ENCODE measurements at regions not wholly inside any gene's neighbourhood (a gene's known extent, or its start where the extent isn't known, plus 50 kb on each side); places are given as distances from the start of the nearest gene placed in this dataset.
"Not testable (repeated sequence)": the region's sequence is repeated elsewhere in the genome, so short reads cannot be mapped to it uniquely, and the experiment has no call there.

DNA sequence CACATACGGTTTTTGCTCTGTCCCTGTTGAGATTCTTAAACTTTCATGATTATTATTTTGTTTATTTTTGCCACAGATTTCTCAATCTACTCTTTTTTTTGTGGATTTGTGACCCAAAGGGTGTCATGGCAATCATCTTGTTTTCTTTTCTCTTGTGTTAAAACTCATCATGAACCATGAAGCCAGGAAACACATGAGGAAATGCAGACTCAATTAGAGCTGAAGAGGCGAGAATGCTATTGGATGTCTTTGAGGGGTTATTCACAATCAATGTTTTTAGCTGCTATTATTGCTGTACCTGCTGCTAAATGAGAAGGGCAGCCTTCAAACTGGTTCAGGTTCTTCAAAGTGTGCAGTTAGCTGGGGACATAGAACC lies 99.5 kb upstream of the MMADHC start:
- intact Hi-C loops (cut with DNase I; ENCODE audit: low total_unique reads) = no loop called here
- Histone ChIP-seq H3K27me3 (no peaks in the 10 kb centered on the region), H3K4me3 (no peak overlapping the region), H3K4me1 (no peaks in the 10 kb centered on the region), H3K36me3 (no peaks in the 10 kb centered on the region), H3K27ac (no peak overlapping the region), H3K9me3 (no peaks in the 10 kb centered on the region)
- no peak for DNase-seq
- WGBS, 5 donors = 73 to 81% (median 80%) methylated on average over 2 of the region's 2 CpGs
- TF ChIP-seq POLR2AphosphoS5 (IDR thresholded peaks at IDR 0.05) (no peak), EP300 (IDR thresholded peaks at IDR 0.05) (no peak), POLR2A (IDR thresholded peaks at IDR 0.05) (no peak)
- TF ChIP-seq, protein P1, sequence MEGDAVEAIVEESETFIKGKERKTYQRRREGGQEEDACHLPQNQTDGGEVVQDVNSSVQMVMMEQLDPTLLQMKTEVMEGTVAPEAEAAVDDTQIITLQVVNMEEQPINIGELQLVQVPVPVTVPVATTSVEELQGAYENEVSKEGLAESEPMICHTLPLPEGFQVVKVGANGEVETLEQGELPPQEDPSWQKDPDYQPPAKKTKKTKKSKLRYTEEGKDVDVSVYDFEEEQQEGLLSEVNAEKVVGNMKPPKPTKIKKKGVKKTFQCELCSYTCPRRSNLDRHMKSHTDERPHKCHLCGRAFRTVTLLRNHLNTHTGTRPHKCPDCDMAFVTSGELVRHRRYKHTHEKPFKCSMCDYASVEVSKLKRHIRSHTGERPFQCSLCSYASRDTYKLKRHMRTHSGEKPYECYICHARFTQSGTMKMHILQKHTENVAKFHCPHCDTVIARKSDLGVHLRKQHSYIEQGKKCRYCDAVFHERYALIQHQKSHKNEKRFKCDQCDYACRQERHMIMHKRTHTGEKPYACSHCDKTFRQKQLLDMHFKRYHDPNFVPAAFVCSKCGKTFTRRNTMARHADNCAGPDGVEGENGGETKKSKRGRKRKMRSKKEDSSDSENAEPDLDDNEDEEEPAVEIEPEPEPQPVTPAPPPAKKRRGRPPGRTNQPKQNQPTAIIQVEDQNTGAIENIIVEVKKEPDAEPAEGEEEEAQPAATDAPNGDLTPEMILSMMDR (IDR thresholded peaks at IDR 0.05) = no peak

DNA sequence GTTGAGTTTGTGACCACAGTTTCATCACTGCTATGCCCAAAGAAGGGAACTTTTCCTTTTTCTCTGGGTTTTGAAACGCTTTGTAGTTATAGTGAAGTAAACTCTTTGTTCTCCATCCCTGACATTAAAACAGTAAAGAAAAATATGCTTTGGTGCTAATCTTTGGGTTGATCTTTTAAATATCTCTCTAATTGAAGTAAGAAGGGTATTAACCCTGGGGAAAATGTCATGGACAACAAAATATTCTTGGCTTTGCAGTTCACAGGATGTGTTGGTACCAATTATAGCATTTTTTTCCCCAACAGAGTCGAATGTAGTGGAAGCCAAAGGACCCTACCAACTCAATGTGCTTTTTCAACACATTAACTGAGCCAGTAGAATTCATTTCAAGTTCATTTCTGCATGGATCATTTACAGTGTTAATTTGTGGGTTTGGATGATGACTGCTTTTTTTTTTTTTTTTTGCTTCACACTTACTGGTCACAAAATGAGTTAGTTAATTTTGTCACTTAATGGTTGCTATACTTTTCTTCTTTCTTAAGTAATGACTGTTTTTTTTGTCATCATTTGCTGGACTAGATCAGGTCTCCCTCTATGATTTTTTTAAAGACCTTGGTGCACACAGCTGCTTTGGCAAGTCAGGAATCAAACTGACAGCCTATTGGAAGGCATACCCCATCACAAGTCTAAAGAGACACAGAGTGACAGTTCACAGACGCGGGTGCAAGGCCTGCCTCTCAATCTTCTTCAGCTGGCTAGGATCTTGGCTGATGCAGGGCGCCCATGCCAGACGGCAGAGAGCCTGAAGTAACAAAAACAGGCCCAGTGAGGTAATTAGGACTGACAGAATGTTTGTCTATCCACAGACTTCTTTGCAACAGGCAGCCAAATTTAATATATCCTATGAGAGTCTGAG lies 98.8 kb upstream of the MMADHC start:
- 53 to 83% (median 80%) methylated on average over 6 of the region's 6 CpGs for WGBS, 5 donors
- intact Hi-C loops (cut with DNase I; ENCODE audit: low total_unique reads) = no loop called here
- no peak for TF ChIP-seq POLR2A (IDR thresholded peaks at IDR 0.05)
- no peak for TF ChIP-seq EP300 (IDR thresholded peaks at IDR 0.05)
- TF ChIP-seq, protein P1 (IDR thresholded peaks at IDR 0.05) = no peak
- no peak for TF ChIP-seq POLR2AphosphoS5 (IDR thresholded peaks at IDR 0.05)

DNA sequence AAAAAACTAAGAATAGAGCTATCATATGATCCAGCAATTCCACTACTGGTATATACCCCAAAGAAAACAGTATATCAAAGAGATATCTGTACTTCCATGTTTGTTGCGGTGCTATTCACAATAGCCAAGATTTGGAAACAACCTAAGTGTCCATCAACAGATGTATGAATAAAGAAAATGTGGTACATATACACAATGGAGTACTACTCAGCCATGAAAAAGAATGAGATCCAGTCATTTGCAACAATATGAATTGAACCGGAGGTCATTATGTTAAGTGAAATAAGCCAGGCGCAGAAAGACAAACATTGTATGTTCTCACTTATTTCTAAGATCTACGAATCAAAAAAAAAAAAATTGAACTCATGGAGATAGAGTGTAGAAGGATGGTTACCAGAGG lies 97.8 kb upstream of the MMADHC start:
- H3K4me3 ChIP-seq; intact Hi-C loops (cut with DNase I; ENCODE audit: low total_unique reads); H3K36me3 ChIP-seq; H3K4me1 ChIP-seq; H3K27me3 ChIP-seq; DNase-seq; H3K27ac ChIP-seq; H3K9me3 ChIP-seq: not testable (repeated sequence)
- WGBS, 5 donors = 81 to 97% (median 95%) methylated on average over 4 of the region's 4 CpGs

More for the DNA sequence above, 98.8 kb upstream of the MMADHC start:
- Histone ChIP-seq H3K9me3 (no peaks in the 10 kb centered on the region), H3K4me3 (no peak overlapping the region), H3K27ac (no peak overlapping the region), H3K36me3 (no peaks in the 10 kb centered on the region), H3K4me1 (no peaks in the 10 kb centered on the region), H3K27me3 (no peaks in the 10 kb centered on the region)
- DNase-seq = peak in 1 of 2 donors; percentile 32

DNA sequence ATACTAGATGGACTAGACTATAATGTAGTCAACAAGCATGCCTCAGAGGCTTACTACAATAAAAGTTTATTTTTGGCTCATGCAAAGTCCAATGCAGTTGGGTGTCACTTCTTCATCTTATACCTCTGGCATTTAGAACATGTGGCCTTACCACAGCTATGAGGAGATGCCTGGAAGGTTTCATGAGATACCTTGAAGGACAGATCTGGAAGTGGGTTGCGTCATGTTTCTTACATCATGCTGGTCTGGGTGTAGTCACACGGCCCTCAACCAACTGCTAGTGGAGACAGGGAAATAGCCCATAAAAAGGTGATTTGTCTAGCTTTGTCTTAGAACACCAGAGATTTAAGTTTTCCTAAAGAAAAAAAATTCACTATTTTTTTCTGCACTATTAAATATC lies 91.7 kb upstream of the MMADHC start:
- Histone ChIP-seq H3K27ac (no peak overlapping the region), H3K9me3 (no peaks in the 10 kb centered on the region), H3K36me3 (no peaks in the 10 kb centered on the region), H3K4me1 (no peaks in the 10 kb centered on the region), H3K4me3 (no peak overlapping the region), H3K27me3 (no peaks in the 10 kb centered on the region)
- TF ChIP-seq, protein P1 (IDR thresholded peaks at IDR 0.05) = no peak
- no peak for TF ChIP-seq POLR2A (IDR thresholded peaks at IDR 0.05)
- intact Hi-C loops (cut with DNase I; ENCODE audit: low total_unique reads) = no loop called here
- 85 to 98% (median 96%) methylated on average over 2 of the region's 2 CpGs for WGBS, 5 donors
- DNase-seq = no peak

DNA sequence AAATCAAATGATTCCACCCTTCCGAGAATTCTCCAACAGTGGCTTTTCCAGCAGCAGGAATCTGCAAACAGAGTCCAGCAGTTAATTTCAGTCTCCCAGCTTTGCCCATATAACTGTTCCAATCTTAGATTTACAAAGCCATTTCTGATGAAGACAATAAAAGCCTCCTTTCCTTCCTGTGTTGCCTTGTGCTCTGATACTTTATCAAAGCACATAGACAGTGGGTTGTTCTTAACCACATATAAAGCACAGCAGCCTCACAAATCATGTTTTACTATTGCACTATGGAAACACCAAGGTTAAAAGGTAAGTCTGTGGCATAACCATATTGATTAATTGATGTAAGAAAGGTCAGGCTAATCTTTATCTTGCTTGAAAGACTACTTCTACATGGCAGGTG lies 89.8 kb upstream of the MMADHC start:
- intact Hi-C loops (cut with DNase I; ENCODE audit: low total_unique reads) = no loop called here
- WGBS, 5 donors = 52 to 82% (median 75%) methylated on average over 1 of the region's 1 CpG

More for the DNA sequence above, 89.8 kb upstream of the MMADHC start:
- Histone ChIP-seq H3K4me3 (no peak overlapping the region), H3K27me3 (no peaks in the 10 kb centered on the region), H3K27ac (no peak overlapping the region), H3K36me3 (no peaks in the 10 kb centered on the region), H3K9me3 (no peaks in the 10 kb centered on the region), H3K4me1 (no peaks in the 10 kb centered on the region)
- TF ChIP-seq, protein P1 (IDR thresholded peaks at IDR 0.05) = no peak
- TF ChIP-seq POLR2AphosphoS5 (IDR thresholded peaks at IDR 0.05) = no peak
- TF ChIP-seq POLR2A (IDR thresholded peaks at IDR 0.05) = no peak
- no peak for TF ChIP-seq EP300 (IDR thresholded peaks at IDR 0.05)
- no peak for DNase-seq

Data from stomach (tissue), 8 donors.